A549 (cell line): ENCODE measurements at regions not wholly inside any gene's neighbourhood (a gene's known extent, or its start where the extent isn't known, plus 50 kb on each side); places are given as distances from the start of the nearest gene placed in this dataset.

Experiments used
- CTCF ChIP-seq: fragments of >200 bp; sonication (Bioruptor Twin); formaldehyde crosslinking; IDR thresholded peaks from 3 replicates; pipeline ENCODE4 v1.5.1; 2016
- MAX ChIP-seq: IDR thresholded peaks from 2 replicates; pipeline ENCODE4 v1.6.1; 2012
- RCOR1 ChIP-seq: fragments of 150-350 bp; IDR thresholded peaks from 2 replicates; pipeline ENCODE4 v1.6.1; 2014; ENCODE audit warnings: antibody characterized with exemption, low read length, low read depth
- REST ChIP-seq: fragments of 200-600 bp; sonication (generic); IDR thresholded peaks from 2 replicates; pipeline ENCODE4 v1.6.1; 2016; ENCODE audit warnings: antibody characterized with exemption, mild to moderate bottlenecking, moderate library complexity

GRCh38 chr6:140494321-140495108 is 1120.1 kb upstream of the CITED2 start:
- no peak for TF ChIP-seq RCOR1
- TF ChIP-seq CTCF: no peak
- TF ChIP-seq MAX: no peak
- TF ChIP-seq REST: no peak
